ENCODE measurements at regions not wholly inside any gene's neighbourhood (a gene's known extent, or its start where the extent isn't known, plus 50 kb on each side); places are given as distances from the start of the nearest gene placed in this dataset.
A peak's percentile ranks its signal among the peaks of the same experiment; 100 is the strongest.
"Not testable (repeated sequence)": the region's sequence is repeated elsewhere in the genome, so short reads cannot be mapped to it uniquely, and the experiment has no call there.

GRCh38 chr7:142469696-142470543 is 212.1 kb upstream of the PRSS58 start:
- no peak for DNase-seq (ENCODE audit: low spot score)

DNA sequence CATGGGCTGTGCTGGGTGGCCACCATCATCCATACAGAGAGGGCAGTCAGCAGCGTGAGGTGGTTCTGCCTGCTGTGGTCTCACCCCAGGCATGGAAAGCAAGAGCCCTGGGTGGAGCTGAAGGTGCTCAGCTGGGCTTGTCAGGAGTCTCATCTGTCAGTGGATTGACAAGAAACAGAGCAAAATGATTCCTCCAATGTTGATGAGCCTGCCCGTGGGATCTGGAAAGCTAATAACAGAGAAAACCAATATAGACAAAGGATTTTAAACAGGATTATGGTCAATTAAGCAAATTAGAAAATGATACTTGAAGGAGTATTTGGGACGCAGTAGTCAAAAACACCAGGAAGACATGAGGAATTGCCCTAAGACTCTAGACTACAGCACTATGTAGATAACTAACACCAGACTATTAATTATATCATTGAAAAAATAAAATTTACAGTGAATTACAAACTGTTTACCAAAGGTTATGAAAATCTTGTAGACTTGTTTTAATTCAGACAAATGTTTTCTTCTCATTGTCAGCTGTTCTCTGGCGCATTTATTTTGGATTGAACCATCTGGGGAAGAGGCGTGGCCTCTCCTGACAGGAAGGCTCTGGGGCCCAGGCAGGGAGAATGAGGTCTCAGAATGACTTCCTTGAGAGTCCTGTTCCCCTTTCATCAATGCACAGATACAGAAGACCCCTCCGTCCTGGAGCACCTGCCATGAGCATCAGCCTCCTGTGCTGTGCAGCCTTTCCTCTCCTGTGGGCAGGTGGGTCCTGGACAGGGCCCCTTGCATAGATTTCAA is 211.2 kb upstream of the PRSS58 start:
- no peak for DNase-seq (ENCODE audit: low spot score)

DNA sequence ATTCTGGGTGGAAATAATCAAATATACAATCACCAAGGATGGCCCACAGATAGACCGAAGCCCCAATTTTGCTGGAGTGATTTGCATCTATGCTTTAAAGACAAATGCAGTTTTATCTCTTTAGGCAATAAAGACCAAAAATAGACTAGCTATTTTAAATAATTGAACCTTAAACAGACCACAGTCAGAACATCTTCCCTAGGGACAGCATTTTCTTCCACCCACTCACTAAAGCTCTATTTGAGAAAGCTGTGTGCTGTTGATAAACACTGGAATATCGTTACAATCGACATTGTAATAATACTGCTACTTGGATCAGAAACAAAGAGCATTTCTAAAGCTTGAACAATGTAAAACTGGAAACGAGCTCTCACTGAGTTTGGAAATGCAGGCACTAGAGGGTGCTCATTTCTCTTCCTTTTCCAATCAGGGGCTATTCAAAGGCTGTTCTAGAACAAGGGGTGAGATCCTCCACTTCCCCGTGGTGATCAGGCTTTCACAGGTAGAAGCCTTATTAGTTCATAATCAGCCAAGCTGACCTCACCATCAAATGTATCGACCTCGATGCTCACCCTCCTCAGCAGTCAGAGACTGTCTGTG is 209.3 kb upstream of the PRSS58 start:
- peak; percentile 54 for DNase-seq (ENCODE audit: low spot score)

- no peak for DNase-seq (ENCODE audit: low spot score)
Measured at GRCh38 chr7:142463401-142463850, 205.6 kb upstream of the PRSS58 start.

- DNase-seq (ENCODE audit: low spot score) = no peak
Measured at GRCh38 chr7:142461437-142461836, 203.6 kb upstream of the PRSS58 start.

- no peak for DNase-seq (ENCODE audit: low spot score)
Measured at GRCh38 chr7:142460402-142461117, 202.7 kb upstream of the PRSS58 start.

- DNase-seq (ENCODE audit: low spot score) = peak; percentile 78
Measured at GRCh38 chr7:142459551-142459963, 201.7 kb upstream of the PRSS58 start.

DNA sequence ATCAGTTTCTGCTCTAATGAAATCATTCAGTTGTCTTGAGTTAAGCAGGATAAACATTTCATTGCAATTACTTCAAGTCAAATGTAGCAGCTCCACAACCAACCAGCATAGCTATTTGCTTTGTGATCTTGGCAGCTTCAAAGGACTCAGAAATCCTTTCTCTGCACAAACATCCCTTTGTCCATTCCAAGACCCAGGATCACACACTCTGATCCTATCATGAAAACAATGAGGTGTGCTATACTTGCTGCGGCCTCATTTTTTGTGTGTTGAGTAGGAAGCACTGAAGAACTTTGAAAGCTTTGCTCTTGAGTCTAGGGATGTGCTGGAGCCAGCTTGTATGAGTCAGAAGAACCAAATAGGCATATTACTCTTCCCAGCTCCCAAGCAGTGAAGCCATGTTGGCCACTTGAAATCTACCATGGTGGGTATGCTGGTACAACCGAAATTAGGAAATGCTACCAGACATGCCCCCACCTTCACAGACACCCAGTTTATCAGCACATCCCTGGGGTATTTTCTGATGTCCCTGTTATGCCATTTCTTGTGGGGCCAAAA is 199.4 kb upstream of the PRSS58 start:
- peak; percentile 60 for DNase-seq (ENCODE audit: low spot score)

DNA sequence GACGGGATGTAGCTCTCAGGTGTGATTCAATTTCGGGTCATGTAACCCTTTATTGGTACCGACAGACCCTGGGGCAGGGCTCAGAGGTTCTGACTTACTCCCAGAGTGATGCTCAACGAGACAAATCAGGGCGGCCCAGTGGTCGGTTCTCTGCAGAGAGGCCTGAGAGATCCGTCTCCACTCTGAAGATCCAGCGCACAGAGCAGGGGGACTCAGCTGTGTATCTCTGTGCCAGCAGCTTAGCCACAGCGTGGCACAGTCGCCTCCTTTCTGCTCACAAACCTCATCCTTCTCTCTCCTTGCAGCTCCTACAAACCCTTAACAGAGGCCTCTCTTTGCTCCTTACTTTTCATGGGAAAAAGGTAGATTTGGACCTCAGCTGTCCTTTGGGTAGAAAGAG is 197.5 kb upstream of the PRSS58 start:
- no peak for DNase-seq (ENCODE audit: low spot score)

DNA sequence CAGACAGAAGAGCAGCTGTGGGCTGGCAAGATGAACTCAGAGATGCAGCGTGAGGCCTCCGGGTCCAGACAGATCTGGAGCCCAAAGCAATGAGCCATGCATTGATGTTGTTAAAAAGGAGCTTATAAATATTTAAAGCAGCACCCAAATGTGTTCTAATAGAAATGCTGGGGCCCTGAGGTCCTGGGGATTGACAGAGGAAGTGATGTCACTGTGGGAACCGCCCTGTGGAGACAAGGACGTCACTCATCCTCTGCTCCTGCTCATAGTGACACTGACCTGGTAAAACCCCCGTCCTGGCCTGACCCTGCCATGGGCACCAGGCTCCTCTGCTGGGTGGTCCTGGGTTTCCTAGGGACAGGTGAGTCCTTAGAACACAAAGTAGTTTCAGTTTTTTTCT is 197.0 kb upstream of the PRSS58 start:
- DNase-seq (ENCODE audit: low spot score) = no peak

GRCh38 chr7:142452791-142453190 is 194.9 kb upstream of the PRSS58 start:
- no peak for DNase-seq (ENCODE audit: low spot score)

DNA sequence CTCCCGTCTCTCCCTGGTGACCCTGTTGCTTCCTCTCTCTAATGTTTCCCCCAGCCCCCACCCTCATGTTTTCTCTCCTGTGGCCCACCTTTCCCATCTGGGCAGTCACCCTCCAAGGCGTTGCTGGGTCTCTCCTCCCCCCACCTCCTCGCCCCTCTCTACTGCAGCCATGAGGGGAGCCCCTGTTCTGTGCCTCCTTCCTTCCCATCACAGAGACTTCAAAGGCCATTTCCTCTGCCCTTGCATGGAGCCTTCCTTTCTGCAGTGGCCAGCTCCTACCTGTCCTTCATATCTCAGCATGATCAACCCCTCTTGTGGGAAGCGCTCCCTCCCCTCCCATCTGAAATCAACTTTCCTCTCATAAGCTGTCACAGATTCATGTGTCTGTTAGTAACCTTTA is 194.0 kb upstream of the PRSS58 start:
- DNase-seq (ENCODE audit: low spot score) = no peak

- DNase-seq (ENCODE audit: low spot score) = no peak
Measured at GRCh38 chr7:142451296-142451695, 193.4 kb upstream of the PRSS58 start.

GRCh38 chr7:142450695-142451094 is 192.8 kb upstream of the PRSS58 start:
- DNase-seq (ENCODE audit: low spot score) = no peak

GRCh38 chr7:142450206-142450605 is 192.3 kb upstream of the PRSS58 start:
- no peak for DNase-seq (ENCODE audit: low spot score)

GRCh38 chr7:142448857-142449256 is 191.0 kb upstream of the PRSS58 start:
- DNase-seq (ENCODE audit: low spot score) = not testable (repeated sequence)

- DNase-seq (ENCODE audit: low spot score) = no peak
Measured at GRCh38 chr7:142447762-142448161, 189.9 kb upstream of the PRSS58 start.

GRCh38 chr7:142445019-142445686 is 187.3 kb upstream of the PRSS58 start:
- no peak for DNase-seq (ENCODE audit: low spot score)

DNA sequence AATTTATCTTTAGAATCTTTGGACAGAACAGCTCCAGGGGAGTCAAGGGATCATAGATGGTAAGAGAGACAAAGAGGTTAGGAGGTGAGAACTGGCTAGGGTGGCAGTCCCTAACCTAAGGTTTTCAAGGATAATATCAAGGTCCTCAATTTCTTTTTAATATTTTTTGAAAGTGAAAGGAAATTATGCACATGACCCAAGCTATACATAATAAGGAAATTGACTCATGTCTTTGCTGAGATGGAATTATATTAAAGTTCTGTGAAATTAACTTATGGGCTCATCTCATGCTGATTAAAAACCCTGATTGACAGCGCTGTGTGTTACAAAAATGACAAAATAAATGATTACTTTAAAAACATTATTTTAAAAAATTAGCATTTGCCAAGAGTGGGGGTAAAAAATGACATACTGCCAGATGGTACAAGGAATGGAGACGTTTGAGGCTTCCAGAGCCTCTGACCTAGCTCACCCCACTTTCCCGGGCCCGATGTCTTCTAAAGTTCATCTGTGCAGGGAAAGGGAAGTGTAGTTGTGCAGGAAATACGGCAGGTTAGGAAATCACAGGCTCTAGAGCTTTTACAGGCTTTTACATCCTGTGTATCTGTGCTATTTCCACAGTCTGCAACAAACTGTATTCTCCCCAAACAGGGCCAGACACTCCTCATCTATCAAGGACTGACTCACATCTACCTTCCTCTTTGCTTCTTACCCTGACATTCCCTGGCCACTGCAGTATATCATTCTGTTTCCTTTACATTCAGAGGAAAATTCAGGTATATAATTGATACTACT is 185.6 kb upstream of the PRSS58 start:
- no peak for DNase-seq (ENCODE audit: low spot score)

- no peak for DNase-seq (ENCODE audit: low spot score)
Measured at GRCh38 chr7:142442396-142442795, 184.5 kb upstream of the PRSS58 start.

Measured in pons (tissue), 1 donor.